Endothelial cell of umbilical vein (primary cell): ENCODE measurements at regions not wholly inside any gene's neighbourhood (a gene's known extent, or its start where the extent isn't known, plus 50 kb on each side); places are given as distances from the start of the nearest gene placed in this dataset.
"Not testable (repeated sequence)": the region's sequence is repeated elsewhere in the genome, so short reads cannot be mapped to it uniquely, and the experiment has no call there.

Experiments
- BruUV-seq: library from RNA; stranded (reverse); fragments of 400-500 nt; replicated peaks from 2 replicates; lab custom pipeline; 2021; lab: Mats Ljungman, UMichigan
- CTCF ChIA-PET: fragments of 300-600, 350-600 bp; sonication (Branson Sonifier 250); formaldehyde crosslinking; loops from one replicate; lab custom pipeline; 2021; ENCODE audit warnings: antibody characterized with exemption, inconsistent platforms; lab: Charles Lee
- POLR2A ChIA-PET: fragments of 300-600, 350-600 bp; sonication (Branson Sonifier 250); formaldehyde crosslinking; loops from one replicate; lab custom pipeline; 2021; ENCODE audit warnings: antibody characterized with exemption, inconsistent platforms; lab: Charles Lee
- DNase-seq: peaks from one replicate; pipeline ENCODE4 v3.0.0-alpha.2; 2011; ENCODE audit warnings: low read depth, low spot score
- FAIRE-seq: peaks from 2 replicates; lab custom pipeline; 2011; peaks lifted over from hg19 to GRCh38; lab: Jason Lieb, UNC
- H2AFZ ChIP-seq: 2 replicates; pipeline ENCODE4 v1.6.0; 2012; ENCODE audit warnings: low read depth, low read length, control low read depth, inconsistent platforms
- H3K27ac ChIP-seq: 2 replicates; pipeline ENCODE4 v1.5.1; 2011; ENCODE audit warnings: low read depth, mild to moderate bottlenecking, control low read depth, low read length, moderate library complexity; ENCODE audit not compliant: insufficient read depth
- H3K27me3 ChIP-seq, 2 experiments: 2 replicates each; pipeline versions ENCODE4 v1.6.0 to v1.6.1; 2011; ENCODE audit warnings: low read length in 2 of 2, mixed read lengths in 1 of 2; ENCODE audit not compliant: control insufficient read depth in 2 of 2, insufficient read depth in 2 of 2
- H3K36me3 ChIP-seq, 2 experiments: 2 replicates in 1 of 2; 3 replicates in 1 of 2; pipeline ENCODE4 v1.5.1; 2011; ENCODE audit warnings: low read length in 2 of 2, mild to moderate bottlenecking in 1 of 2, moderate library complexity in 1 of 2; ENCODE audit not compliant: control insufficient read depth in 2 of 2, insufficient read depth in 2 of 2; ENCODE audit errors: extremely low read depth in 1 of 2
- H3K4me1 ChIP-seq: 3 replicates; pipeline ENCODE4 v1.5.1; 2011; ENCODE audit warnings: mild to moderate bottlenecking, low read length; ENCODE audit not compliant: control insufficient read depth, insufficient read depth; ENCODE audit errors: extremely low read depth
- H3K4me2 ChIP-seq: 2 replicates; pipeline ENCODE4 v1.6.1; 2011; ENCODE audit warnings: low read length, control low read depth, mixed read lengths; ENCODE audit not compliant: insufficient read depth
- H3K4me3 ChIP-seq, 3 experiments: fragments of 200-600 bp in 1 of 3; sonication (generic), shearing (Covaris generic) in 1 of 3; replicated peaks in 1 of 3; 2 replicates each; pipeline ENCODE4 v1.5.1; 2011 to 2016; ENCODE audit warnings: control low read depth in 3 of 3, low read length in 3 of 3, mild to moderate bottlenecking in 2 of 3, inconsistent platforms in 1 of 3, low read depth in 1 of 3, moderate library complexity in 1 of 3; ENCODE audit not compliant: insufficient read depth in 1 of 3
- H3K79me2 ChIP-seq: 2 replicates; pipeline ENCODE4 v1.6.0; 2012; ENCODE audit warnings: low read length, inconsistent platforms; ENCODE audit not compliant: control insufficient read depth, insufficient read depth
- H3K9ac ChIP-seq: replicated peaks from 2 replicates; pipeline ENCODE3; 2011; ENCODE audit warnings: low read length, control low read depth; ENCODE audit not compliant: insufficient read depth; ENCODE audit errors: extremely low read depth
- H3K9me1 ChIP-seq: replicated peaks from 3 replicates; pipeline ENCODE4 v1.6.0; 2011; ENCODE audit warnings: mild to moderate bottlenecking, low read length; ENCODE audit not compliant: control insufficient read depth, insufficient read depth; ENCODE audit errors: extremely low read depth
- H3K9me3 ChIP-seq: replicated peaks from 2 replicates; pipeline ENCODE4 v1.5.1; 2012; ENCODE audit warnings: low read length, inconsistent platforms; ENCODE audit not compliant: control insufficient read depth, insufficient read depth
- H4K20me1 ChIP-seq: replicated peaks from 2 replicates; pipeline ENCODE3; 2011; ENCODE audit warnings: mild to moderate bottlenecking, low read length; ENCODE audit not compliant: control insufficient read depth, insufficient read depth; ENCODE audit errors: extremely low read depth
- EZH2 ChIP-seq: IDR thresholded peaks from 2 replicates; pipeline ENCODE4 v1.6.1; 2012; ENCODE audit warnings: borderline replicate concordance, low read depth, mild to moderate bottlenecking, moderate library complexity, low read length, inconsistent platforms; ENCODE audit not compliant: severe bottlenecking
- FOS ChIP-seq: IDR thresholded peaks from 2 replicates; pipeline ENCODE4 v1.6.1; 2011; ENCODE audit warnings: mild to moderate bottlenecking, low read length, moderate library complexity, borderline replicate concordance; ENCODE audit not compliant: insufficient read depth
- GATA2 ChIP-seq: IDR thresholded peaks from 2 replicates; pipeline ENCODE4 v1.7.0; 2011; ENCODE audit warnings: low read depth, mild to moderate bottlenecking, moderate library complexity, mixed read lengths, low read length; ENCODE audit not compliant: insufficient read length, insufficient read depth
- JUN ChIP-seq: IDR thresholded peaks from 2 replicates; pipeline ENCODE4 v1.6.1; 2011; ENCODE audit warnings: borderline replicate concordance, low read depth; ENCODE audit not compliant: insufficient read length, insufficient read depth
- MYC ChIP-seq: IDR thresholded peaks from one replicate; pipeline ENCODE4 v1.6.1; 2011; ENCODE audit warnings: mild to moderate bottlenecking, low read depth, low read length
- POLR2A ChIP-seq: IDR thresholded peaks from 2 replicates; pipeline ENCODE4 v1.6.1; 2012; ENCODE audit warnings: low read depth, mild to moderate bottlenecking, control low read depth, low read length
- POLR2AphosphoS5 ChIP-seq: IDR thresholded peaks from 2 replicates; pipeline ENCODE4 v1.6.1; 2012; ENCODE audit warnings: low read depth, mild to moderate bottlenecking, control low read depth, low read length, moderate library complexity; ENCODE audit not compliant: insufficient read depth
- dilution Hi-C: fragments of 300-500 bp; cut with MboI; formaldehyde crosslinking; loops from one replicate; pipeline ENCODE4 v1.15.0; 2019; ENCODE audit warnings: low sequenced_read_pairs; ENCODE audit not compliant: extremely low pct_ligation_motif_present
- intact Hi-C: fragments of 100-400 bp; cut with micrococcal nuclease; formaldehyde crosslinking; loops from one replicate; pipeline ENCODE4 v1.10.0; 2022
- TF ChIP-seq, protein P1 (sequence below), 2 donors: IDR thresholded peaks; 1 replicate in 1 of 2; 2 replicates in 1 of 2; pipeline ENCODE4 v1.5.1; 2011; ENCODE audit warnings: low read length in 2 of 2, mild to moderate bottlenecking in 2 of 2, moderate library complexity in 2 of 2, control low read depth in 1 of 2, inconsistent platforms in 1 of 2, low read depth in 1 of 2; ENCODE audit not compliant: insufficient read depth in 1 of 2; ENCODE audit errors: extremely low read depth in 1 of 2
- TF ChIP-seq, protein P2 (sequence below): IDR thresholded peaks from 2 replicates; pipeline ENCODE4 v1.6.1; 2011; ENCODE audit not compliant: insufficient read depth, insufficient read length

DNA sequence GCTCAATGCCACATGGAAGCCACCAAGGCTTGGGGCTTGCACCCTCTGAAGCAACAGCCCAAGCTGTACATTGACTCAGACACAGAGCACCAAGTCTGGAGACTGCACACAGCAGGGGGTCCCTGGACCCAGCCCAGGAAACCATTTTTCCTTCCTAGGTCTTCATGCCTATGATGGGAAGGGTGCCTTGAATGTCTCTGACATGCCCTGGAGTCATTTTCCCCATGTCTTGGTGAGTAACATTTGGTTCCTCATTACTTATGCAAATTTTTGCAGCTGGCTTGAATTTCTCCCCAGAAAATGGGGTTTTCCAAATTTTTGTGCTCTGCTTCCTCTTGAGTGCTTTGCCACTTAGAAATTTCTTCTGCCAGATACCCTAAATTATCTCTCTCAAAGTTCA is 367.3 kb upstream of the NECTIN3 start:
- intact Hi-C loops, H3K9me1 ChIP-seq, BruUV-seq, H3K27me3 ChIP-seq, H2AFZ ChIP-seq, H3K9me3 ChIP-seq, DNase-seq, H3K4me3 ChIP-seq, POLR2A ChIA-PET, FAIRE-seq, CTCF ChIA-PET, H4K20me1 ChIP-seq, H3K79me2 ChIP-seq, H3K36me3 ChIP-seq, H3K4me2 ChIP-seq, dilution Hi-C loops, H3K9ac ChIP-seq, H3K4me1 ChIP-seq, H3K27ac ChIP-seq: not testable (repeated sequence)

DNA sequence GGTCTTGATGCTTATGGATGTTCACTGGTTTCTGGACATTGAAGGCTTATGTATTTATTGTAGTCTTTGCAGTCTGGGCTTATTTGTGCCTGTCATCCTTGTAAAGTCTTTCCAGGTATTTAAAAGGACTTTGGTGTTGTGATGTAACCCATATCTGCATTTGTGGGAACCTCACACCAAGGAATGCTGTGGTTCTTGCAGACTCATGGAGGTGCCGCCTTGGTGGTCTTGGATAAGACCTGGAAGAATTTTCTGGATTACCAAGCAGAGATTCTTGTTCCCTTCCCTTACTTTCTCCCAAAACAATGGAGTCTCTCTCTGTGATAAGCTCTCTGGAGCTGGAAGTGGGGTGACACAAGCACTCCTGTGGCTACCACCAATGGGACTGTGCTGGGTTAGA is 363.5 kb upstream of the NECTIN3 start:
- Histone ChIP-seq H3K9me1 (no peaks in the 10 kb centered on the region), H3K4me1 (no peaks in the 10 kb centered on the region), H3K79me2 (no peaks in the 10 kb centered on the region), H3K27ac (no peak overlapping the region), H2AFZ (no peak overlapping the region), H3K9ac (no peak overlapping the region), H4K20me1 (no peaks in the 10 kb centered on the region), H3K4me3 (no peak overlapping the region), H3K9me3 (no peaks in the 10 kb centered on the region), H3K36me3 (no peaks in the 10 kb centered on the region), H3K27me3 (no peaks in the 10 kb centered on the region), H3K4me2 (no peak overlapping the region)
- TF ChIP-seq FOS: no peak
- no peak for TF ChIP-seq POLR2A
- TF ChIP-seq JUN: no peak
- no peak for TF ChIP-seq POLR2AphosphoS5
- no peak for TF ChIP-seq GATA2
- TF ChIP-seq MYC: no peak
- no peak for TF ChIP-seq EZH2
- TF ChIP-seq, protein P1, sequence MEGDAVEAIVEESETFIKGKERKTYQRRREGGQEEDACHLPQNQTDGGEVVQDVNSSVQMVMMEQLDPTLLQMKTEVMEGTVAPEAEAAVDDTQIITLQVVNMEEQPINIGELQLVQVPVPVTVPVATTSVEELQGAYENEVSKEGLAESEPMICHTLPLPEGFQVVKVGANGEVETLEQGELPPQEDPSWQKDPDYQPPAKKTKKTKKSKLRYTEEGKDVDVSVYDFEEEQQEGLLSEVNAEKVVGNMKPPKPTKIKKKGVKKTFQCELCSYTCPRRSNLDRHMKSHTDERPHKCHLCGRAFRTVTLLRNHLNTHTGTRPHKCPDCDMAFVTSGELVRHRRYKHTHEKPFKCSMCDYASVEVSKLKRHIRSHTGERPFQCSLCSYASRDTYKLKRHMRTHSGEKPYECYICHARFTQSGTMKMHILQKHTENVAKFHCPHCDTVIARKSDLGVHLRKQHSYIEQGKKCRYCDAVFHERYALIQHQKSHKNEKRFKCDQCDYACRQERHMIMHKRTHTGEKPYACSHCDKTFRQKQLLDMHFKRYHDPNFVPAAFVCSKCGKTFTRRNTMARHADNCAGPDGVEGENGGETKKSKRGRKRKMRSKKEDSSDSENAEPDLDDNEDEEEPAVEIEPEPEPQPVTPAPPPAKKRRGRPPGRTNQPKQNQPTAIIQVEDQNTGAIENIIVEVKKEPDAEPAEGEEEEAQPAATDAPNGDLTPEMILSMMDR (IDR thresholded peaks at IDR 0.05; ENCODE audit: extremely low read depth in 1 of 2, insufficient read depth in 1 of 2, low read depth in 1 of 2, low read length in 2 of 2): no peak
- TF ChIP-seq, protein P2, sequence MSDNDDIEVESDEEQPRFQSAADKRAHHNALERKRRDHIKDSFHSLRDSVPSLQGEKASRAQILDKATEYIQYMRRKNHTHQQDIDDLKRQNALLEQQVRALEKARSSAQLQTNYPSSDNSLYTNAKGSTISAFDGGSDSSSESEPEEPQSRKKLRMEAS: no peak
- ChIA-PET CTCF (no interaction called here), POLR2A (no interaction called here)
- dilution Hi-C loops: no loop called here
- FAIRE-seq (no peak), DNase-seq (no peak)
- no TSS peak for BruUV-seq
- intact Hi-C loops: no loop called here
